Esophagus muscularis mucosa (tissue), 4 donors: ENCODE measurements at regions not wholly inside any gene's neighbourhood (a gene's known extent, or its start where the extent isn't known, plus 50 kb on each side); places are given as distances from the start of the nearest gene placed in this dataset.

Source experiments
- EP300 ChIP-seq: sonication (generic); formaldehyde crosslinking; IDR thresholded peaks from one replicate; pipeline ENCODE4 v1.6.1; 2017; ENCODE audit warnings: antibody characterized with exemption
- POLR2A ChIP-seq: fragments of 450-650 bp; IDR thresholded peaks from one replicate; pipeline ENCODE4 v1.6.1; 2017; ENCODE audit warnings: antibody characterized with exemption, moderate library complexity, mild to moderate bottlenecking, low read depth
- POLR2AphosphoS5 ChIP-seq, 2 donors: sonication (generic); formaldehyde crosslinking; IDR thresholded peaks; one replicate each; pipeline ENCODE4 v1.6.1; 2017; ENCODE audit warnings: antibody characterized with exemption in 2 of 2
- TF ChIP-seq, protein P1 (sequence below), 3 experiments: fragments of 200-600 bp in 2 of 3; fragments of 450-650 bp in 1 of 3; sonication (generic) in 2 of 3; IDR thresholded peaks; one replicate each; pipeline ENCODE4 v1.5.1; 2017 to 2019; ENCODE audit warnings: antibody characterized with exemption in 3 of 3, mild to moderate bottlenecking in 2 of 3, moderate library complexity in 1 of 3

DNA sequence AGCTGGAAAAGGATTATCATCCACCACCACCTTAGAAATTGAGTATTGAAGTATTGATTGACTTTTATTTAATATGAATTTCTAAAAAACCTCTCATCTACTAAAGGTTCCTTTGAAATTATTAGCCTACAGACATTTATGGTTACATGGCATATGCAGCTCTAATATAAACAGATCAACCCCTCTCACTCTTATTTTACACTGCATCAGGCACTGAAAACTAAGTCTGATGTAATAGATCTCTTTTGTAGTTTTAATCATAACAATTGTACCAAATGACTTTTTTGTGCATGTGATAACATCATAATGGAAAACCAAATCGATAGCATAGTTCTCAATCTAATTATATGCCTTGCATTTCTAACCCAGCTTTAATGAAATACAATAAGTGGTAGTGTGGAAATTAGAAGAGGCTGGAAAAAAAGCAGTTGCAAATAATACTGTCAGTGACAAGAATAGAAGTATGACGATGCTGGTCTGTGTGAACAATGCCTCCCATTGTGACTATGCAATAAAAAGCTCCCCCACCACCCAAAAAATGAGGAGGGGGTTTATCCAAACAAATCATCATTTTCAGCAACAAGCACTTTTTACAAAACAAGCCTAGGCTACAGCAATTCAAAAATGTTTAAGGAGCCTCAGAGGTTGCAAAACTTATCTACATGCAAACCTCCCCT is 426.5 kb upstream of the NFIA start:
- TF ChIP-seq POLR2A (no peak), POLR2AphosphoS5 (IDR thresholded peaks at IDR 0.05) (no peak), EP300 (no peak)
- TF ChIP-seq, protein P1, sequence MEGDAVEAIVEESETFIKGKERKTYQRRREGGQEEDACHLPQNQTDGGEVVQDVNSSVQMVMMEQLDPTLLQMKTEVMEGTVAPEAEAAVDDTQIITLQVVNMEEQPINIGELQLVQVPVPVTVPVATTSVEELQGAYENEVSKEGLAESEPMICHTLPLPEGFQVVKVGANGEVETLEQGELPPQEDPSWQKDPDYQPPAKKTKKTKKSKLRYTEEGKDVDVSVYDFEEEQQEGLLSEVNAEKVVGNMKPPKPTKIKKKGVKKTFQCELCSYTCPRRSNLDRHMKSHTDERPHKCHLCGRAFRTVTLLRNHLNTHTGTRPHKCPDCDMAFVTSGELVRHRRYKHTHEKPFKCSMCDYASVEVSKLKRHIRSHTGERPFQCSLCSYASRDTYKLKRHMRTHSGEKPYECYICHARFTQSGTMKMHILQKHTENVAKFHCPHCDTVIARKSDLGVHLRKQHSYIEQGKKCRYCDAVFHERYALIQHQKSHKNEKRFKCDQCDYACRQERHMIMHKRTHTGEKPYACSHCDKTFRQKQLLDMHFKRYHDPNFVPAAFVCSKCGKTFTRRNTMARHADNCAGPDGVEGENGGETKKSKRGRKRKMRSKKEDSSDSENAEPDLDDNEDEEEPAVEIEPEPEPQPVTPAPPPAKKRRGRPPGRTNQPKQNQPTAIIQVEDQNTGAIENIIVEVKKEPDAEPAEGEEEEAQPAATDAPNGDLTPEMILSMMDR (IDR thresholded peaks at IDR 0.05): no peak
